Fibroblast of skin of left quadriceps (primary cell): ENCODE measurements at regions not wholly inside any gene's neighbourhood (a gene's known extent, or its start where the extent isn't known, plus 50 kb on each side); places are given as distances from the start of the nearest gene placed in this dataset.

Experiments
- DNase-seq, 2 experiments: peaks; one replicate each; pipeline ENCODE4 v3.0.0-alpha.2; 2013; ENCODE audit warnings: low read depth in 2 of 2

GRCh38 chr13:80284290-80284689 is 56.6 kb downstream of the SPRY2 start:
- no peak for DNase-seq

- no peak for DNase-seq
Measured at GRCh38 chr13:80278706-80279105, 62.2 kb downstream of the SPRY2 start.

GRCh38 chr13:80276371-80277289 is 64.3 kb downstream of the SPRY2 start:
- no peak for DNase-seq

GRCh38 chr13:80274643-80275042 is 66.3 kb downstream of the SPRY2 start:
- DNase-seq: no peak

GRCh38 chr13:80273718-80274117 is 67.2 kb downstream of the SPRY2 start:
- no peak for DNase-seq

- DNase-seq: peak in 1 of 2 experiments; percentile 8
Measured at GRCh38 chr13:80265348-80265747, 75.6 kb downstream of the SPRY2 start.

- no peak for DNase-seq
Measured at GRCh38 chr13:80263745-80264513, 77.0 kb downstream of the SPRY2 start.

GRCh38 chr13:80262051-80262695 is 78.8 kb downstream of the SPRY2 start:
- DNase-seq: no peak

GRCh38 chr13:80259159-80259558 is 81.8 kb downstream of the SPRY2 start:
- DNase-seq: no peak

GRCh38 chr13:80256352-80256932 is 84.5 kb downstream of the SPRY2 start:
- DNase-seq: no peak

- DNase-seq: no peak
Measured at GRCh38 chr13:80255946-80256345, 85.0 kb downstream of the SPRY2 start.

- DNase-seq: peak; percentile 42 to 45
Measured at GRCh38 chr13:80251403-80251802, 89.5 kb downstream of the SPRY2 start.

GRCh38 chr13:80250213-80250810 is 90.6 kb downstream of the SPRY2 start:
- peak in 1 of 2 experiments; percentile 12 for DNase-seq

GRCh38 chr13:80249516-80250212 is 91.3 kb downstream of the SPRY2 start:
- peak; percentile 27 to 29 for DNase-seq

GRCh38 chr13:80245162-80245733 is 95.7 kb downstream of the SPRY2 start:
- no peak for DNase-seq

GRCh38 chr13:80244574-80244973 is 96.4 kb downstream of the SPRY2 start:
- DNase-seq: no peak

GRCh38 chr13:80242728-80243427 is 98.0 kb downstream of the SPRY2 start:
- DNase-seq: no peak

GRCh38 chr13:80239571-80240255 is 101.2 kb downstream of the SPRY2 start:
- no peak for DNase-seq

- no peak for DNase-seq
Measured at GRCh38 chr13:80239116-80239515, 101.8 kb downstream of the SPRY2 start.
